ENCODE measurements at regions not wholly inside any gene's neighbourhood (a gene's known extent, or its start where the extent isn't known, plus 50 kb on each side); places are given as distances from the start of the nearest gene placed in this dataset.

- DNase-seq, result no peak
These were observed 52.1 kb upstream of the PCDH10 start for GRCh38 chr4:133096972-133097371.
